PC-9 (cell line): ENCODE measurements at regions not wholly inside any gene's neighbourhood (a gene's known extent, or its start where the extent isn't known, plus 50 kb on each side); places are given as distances from the start of the nearest gene placed in this dataset.

Experiments used
- BruUV-seq: library from RNA; stranded (reverse); fragments of 400-500 nt; replicated peaks from 2 replicates; lab custom pipeline; 2021; lab: Mats Ljungman, UMichigan
- CTCF ChIA-PET: fragments of 300-600 bp; sonication (Branson Sonifier 250); formaldehyde crosslinking; loops from one replicate; lab custom pipeline; 2022; ENCODE audit warnings: antibody characterized with exemption; lab: Charles Lee
- POLR2A ChIA-PET: fragments of 300-600 bp; sonication (Branson Sonifier 250); formaldehyde crosslinking; loops from one replicate; lab custom pipeline; 2022; ENCODE audit warnings: antibody characterized with exemption; ENCODE audit not compliant: unreplicated experiment; lab: Charles Lee
- DNase-seq, 2 experiments: peaks; one replicate each; pipeline versions ENCODE4 v3.0.0 to v3.0.0-alpha.2; 2015 to 2022; ENCODE audit warnings: mixed read lengths in 1 of 2
- H2AFZ ChIP-seq: fragments of 200-600 bp; sonication (generic); 2 replicates; pipeline ENCODE4 v1.8.1; 2017; ENCODE audit warnings: antibody characterized with exemption
- H3F3A ChIP-seq: fragments of 200-600 bp; sonication (generic); 2 replicates; pipeline ENCODE4 v1.8.1; 2017; ENCODE audit warnings: antibody characterized with exemption, mild to moderate bottlenecking, low read depth; ENCODE audit not compliant: insufficient read depth
- H3K27ac ChIP-seq: fragments of 200-600 bp; sonication (generic); 2 replicates; pipeline ENCODE4 v1.6.1; 2016; ENCODE audit warnings: mixed run types
- H3K27me3 ChIP-seq: fragments of 200-600 bp; sonication (generic); 2 replicates; pipeline ENCODE4 v1.6.1; 2016; ENCODE audit warnings: low read depth, mixed run types; ENCODE audit not compliant: insufficient read depth
- H3K36me3 ChIP-seq: fragments of 200-600 bp; sonication (generic); 2 replicates; pipeline ENCODE4 v1.6.1; 2016; ENCODE audit warnings: low read depth, mixed run types
- H3K4me1 ChIP-seq: fragments of 200-600 bp; sonication (generic); replicated peaks from 2 replicates; pipeline ENCODE4 v1.6.1; 2016; ENCODE audit warnings: mixed run types; ENCODE audit not compliant: insufficient read depth
- H3K4me2 ChIP-seq: fragments of 200-600 bp; sonication (generic); 2 replicates; pipeline ENCODE4 v1.6.1; 2017; ENCODE audit warnings: mixed run types
- H3K4me3 ChIP-seq: fragments of 200-600 bp; sonication (generic); 2 replicates; pipeline ENCODE4 v1.6.1; 2016; ENCODE audit warnings: mixed run types
- H3K79me2 ChIP-seq: fragments of 200-600 bp; sonication (generic); 2 replicates; pipeline ENCODE4 v1.6.1; 2017; ENCODE audit warnings: low read depth, mixed run types
- H3K9me2 ChIP-seq: fragments of 200-600 bp; sonication (generic); 2 replicates; pipeline ENCODE4 v1.8.1; 2017; ENCODE audit warnings: mild to moderate bottlenecking; ENCODE audit not compliant: insufficient read depth
- H3K9me3 ChIP-seq: fragments of 200-600 bp; sonication (generic); 2 replicates; pipeline ENCODE4 v1.8.1; 2016; ENCODE audit warnings: low read depth; ENCODE audit not compliant: insufficient read depth
- H4K20me1 ChIP-seq: fragments of 200-600 bp; sonication (generic); 2 replicates; pipeline ENCODE4 v1.8.1; 2017; ENCODE audit not compliant: insufficient read depth
- CTCF ChIP-seq: fragments of 200-600 bp; sonication (generic); conservative IDR thresholded peaks from 2 replicates; pipeline ENCODE4 v1.6.1; 2017; ENCODE audit warnings: mixed run types, antibody characterized with exemption, mild to moderate bottlenecking, moderate library complexity
- EZH2 ChIP-seq: fragments of 200-600 bp; sonication (generic); IDR thresholded peaks from 2 replicates; pipeline ENCODE4 v1.8.0; 2017; ENCODE audit warnings: antibody characterized with exemption, low read depth
- intact Hi-C: fragments of 100-400 bp; cut with micrococcal nuclease; formaldehyde crosslinking; loops from one replicate; pipeline ENCODE4 v1.10.0; 2022; ENCODE audit not compliant: unreplicated experiment

GRCh38 chr15:101122266-101122665 lies 129.6 kb downstream of the CHSY1 start:
- H3K36me3 ChIP-seq: no peaks in the 10 kb centered on the region
- TF ChIP-seq CTCF (no peak), EZH2 (no peak)
- no peak for DNase-seq
- intact Hi-C loops: no loop called here
- no peaks in the 10 kb centered on the region for H3F3A ChIP-seq
- ChIA-PET POLR2A (no interaction called here), CTCF (no interaction called here)
- no peaks in the 10 kb centered on the region for H3K4me1 ChIP-seq
- H3K9me2 ChIP-seq: no peaks in the 10 kb centered on the region
- H3K27ac ChIP-seq: no peak overlapping the region
- H3K79me2 ChIP-seq: no peaks in the 10 kb centered on the region
- H3K4me2 ChIP-seq: no peak overlapping the region
- H3K27me3 ChIP-seq: no peaks in the 10 kb centered on the region
- no peaks in the 10 kb centered on the region for H3K9me3 ChIP-seq
- H3K4me3 ChIP-seq: no peak overlapping the region
- no peak overlapping the region for H2AFZ ChIP-seq
- no peaks in the 10 kb centered on the region for H4K20me1 ChIP-seq
- BruUV-seq: no TSS peak

- no TSS peak for BruUV-seq
- no peaks in the 10 kb centered on the region for H4K20me1 ChIP-seq
- no peaks in the 10 kb centered on the region for H3K9me2 ChIP-seq
- DNase-seq: peak in 1 of 2 experiments; percentile 3
- no peaks in the 10 kb centered on the region for H3K4me1 ChIP-seq
- no peaks in the 10 kb centered on the region for H3K79me2 ChIP-seq
- ChIA-PET POLR2A (no interaction called here), CTCF (no interaction called here)
- H3K27me3 ChIP-seq: no peaks in the 10 kb centered on the region
- H3K9me3 ChIP-seq: no peaks in the 10 kb centered on the region
- no peak overlapping the region for H2AFZ ChIP-seq
- no peak for TF ChIP-seq EZH2
- TF ChIP-seq CTCF: no peak
- intact Hi-C loops: no loop called here
- H3K27ac ChIP-seq: no peak overlapping the region
- H3K4me3 ChIP-seq: no peak overlapping the region
- no peak overlapping the region for H3K4me2 ChIP-seq
- H3F3A ChIP-seq: no peaks in the 10 kb centered on the region
- H3K36me3 ChIP-seq: no peaks in the 10 kb centered on the region
Measured at GRCh38 chr15:101121511-101122090, 130.2 kb downstream of the CHSY1 start.

GRCh38 chr15:101120987-101121386 lies 130.9 kb downstream of the CHSY1 start:
- Histone ChIP-seq H3K79me2 (no peaks in the 10 kb centered on the region), H2AFZ (no peak overlapping the region), H3K27me3 (no peaks in the 10 kb centered on the region), H3K36me3 (no peaks in the 10 kb centered on the region), H3K9me2 (no peaks in the 10 kb centered on the region), H3K4me1 (no peaks in the 10 kb centered on the region), H3K4me3 (no peak overlapping the region), H3K4me2 (no peak overlapping the region), H3F3A (no peaks in the 10 kb centered on the region), H3K27ac (no peak overlapping the region), H3K9me3 (no peaks in the 10 kb centered on the region), H4K20me1 (no peaks in the 10 kb centered on the region)
- DNase-seq: no peak
- intact Hi-C loops: no loop called here
- no TSS peak for BruUV-seq
- ChIA-PET CTCF (no interaction called here), POLR2A (no interaction called here)
- TF ChIP-seq CTCF (no peak), EZH2 (no peak)
